ENCODE measurements at regions not wholly inside any gene's neighbourhood (a gene's known extent, or its start where the extent isn't known, plus 50 kb on each side); places are given as distances from the start of the nearest gene placed in this dataset.
A peak's percentile ranks its signal among the peaks of the same experiment; 100 is the strongest.
"Not testable (repeated sequence)": the region's sequence is repeated elsewhere in the genome, so short reads cannot be mapped to it uniquely, and the experiment has no call there.

DNA sequence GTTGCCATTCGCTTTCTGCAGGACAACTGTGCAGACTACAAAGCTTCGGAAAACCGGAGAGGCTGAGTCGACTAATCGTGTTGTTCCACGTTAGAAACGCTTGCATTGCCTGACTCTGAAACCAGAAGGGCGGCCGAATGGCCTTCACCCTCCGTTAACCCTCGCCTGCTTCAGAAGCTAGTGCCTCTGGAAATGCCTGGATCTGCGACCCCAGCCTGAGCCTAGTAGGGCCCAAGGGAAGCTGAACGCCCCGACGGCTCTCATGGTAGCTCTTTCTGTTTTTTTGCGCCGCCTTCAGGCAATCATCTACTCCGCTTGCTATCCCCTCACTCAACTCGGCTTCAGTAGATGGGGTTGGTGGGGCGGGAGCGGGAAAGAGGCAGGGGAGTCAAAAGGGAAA, 117.3 kb downstream of the PPIAL4A start:
- H3F3A ChIP-seq (ENCODE audit: insufficient read depth, low read length); H3K4me3 ChIP-seq (ENCODE audit: low read depth, low read length, poor library complexity, severe bottlenecking); H3K9ac ChIP-seq (ENCODE audit: low read length); H3K27me3 ChIP-seq (ENCODE audit: insufficient read depth, low read length); H3K4me1 ChIP-seq (ENCODE audit: insufficient read depth, low read length, severe bottlenecking); H3K9me2 ChIP-seq (ENCODE audit: low read depth, low read length); H4K20me1 ChIP-seq (ENCODE audit: insufficient read depth, low read length); H3K36me3 ChIP-seq (ENCODE audit: insufficient read depth, low read length); H3K4me2 ChIP-seq (ENCODE audit: low read length); H2AFZ ChIP-seq (ENCODE audit: low read length); H3K79me2 ChIP-seq (ENCODE audit: insufficient read depth, low read length); H3K9me3 ChIP-seq (ENCODE audit: low read length); H3K27ac ChIP-seq (ENCODE audit: low read depth, low read length, poor library complexity, severe bottlenecking): not testable (repeated sequence)

- not testable (repeated sequence) for H3K36me3 ChIP-seq (ENCODE audit: insufficient read depth, low read length); H3K9me3 ChIP-seq (ENCODE audit: low read length); H2AFZ ChIP-seq (ENCODE audit: low read length); H3K4me3 ChIP-seq (ENCODE audit: low read depth, low read length, poor library complexity, severe bottlenecking); H3F3A ChIP-seq (ENCODE audit: insufficient read depth, low read length); H3K27me3 ChIP-seq (ENCODE audit: insufficient read depth, low read length); H3K9me2 ChIP-seq (ENCODE audit: low read depth, low read length); H3K27ac ChIP-seq (ENCODE audit: low read depth, low read length, poor library complexity, severe bottlenecking); H4K20me1 ChIP-seq (ENCODE audit: insufficient read depth, low read length); H3K79me2 ChIP-seq (ENCODE audit: insufficient read depth, low read length); H3K9ac ChIP-seq (ENCODE audit: low read length); H3K4me2 ChIP-seq (ENCODE audit: low read length); H3K4me1 ChIP-seq (ENCODE audit: insufficient read depth, low read length, severe bottlenecking)
Measured at GRCh38 chr1:121007755-121008154, 118.2 kb downstream of the PPIAL4A start.

DNA sequence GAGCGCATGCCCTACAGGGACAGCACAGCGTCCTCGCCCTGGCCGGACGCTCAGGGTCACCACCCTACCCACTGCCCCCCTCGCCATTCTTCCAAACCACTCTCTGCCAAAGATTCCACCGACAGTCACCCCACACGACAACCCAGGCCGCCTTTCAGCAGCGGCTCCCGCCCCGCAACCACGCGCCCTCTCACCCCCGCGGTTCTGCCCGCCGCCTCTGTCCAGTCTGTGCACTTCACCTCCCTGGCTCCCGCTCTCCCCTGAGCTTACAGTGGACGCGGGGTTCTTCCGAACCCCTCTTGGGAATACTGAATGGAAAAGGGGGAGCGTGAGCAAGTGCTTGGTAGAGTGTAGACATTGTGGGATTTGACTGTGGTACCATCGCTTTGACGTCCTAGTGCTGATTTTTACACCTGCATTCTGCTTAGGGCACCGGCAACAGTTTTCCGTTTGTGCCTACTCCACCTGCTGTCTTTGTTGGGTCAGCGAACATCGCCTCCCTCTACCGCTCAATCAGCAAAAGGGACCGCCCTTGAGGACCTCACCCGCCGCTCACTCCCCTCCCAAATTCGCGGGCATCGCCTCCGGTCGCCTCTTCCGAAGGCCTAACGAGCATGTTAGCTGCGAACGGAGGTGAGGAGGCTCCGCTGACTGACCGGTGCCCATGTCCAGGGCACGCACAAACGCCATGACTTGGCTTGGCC, 119.1 kb downstream of the PPIAL4A start:
- H3K4me2 ChIP-seq (ENCODE audit: low read length): peak overlapping the region; percentile 49
- not testable (repeated sequence) for H3F3A ChIP-seq (ENCODE audit: insufficient read depth, low read length); H2AFZ ChIP-seq (ENCODE audit: low read length); H3K9me2 ChIP-seq (ENCODE audit: low read depth, low read length); H3K27me3 ChIP-seq (ENCODE audit: insufficient read depth, low read length); H3K27ac ChIP-seq (ENCODE audit: low read depth, low read length, poor library complexity, severe bottlenecking); H3K9ac ChIP-seq (ENCODE audit: low read length); H3K79me2 ChIP-seq (ENCODE audit: insufficient read depth, low read length); H3K36me3 ChIP-seq (ENCODE audit: insufficient read depth, low read length); H3K9me3 ChIP-seq (ENCODE audit: low read length); H4K20me1 ChIP-seq (ENCODE audit: insufficient read depth, low read length); H3K4me1 ChIP-seq (ENCODE audit: insufficient read depth, low read length, severe bottlenecking)
- H3K4me3 ChIP-seq (ENCODE audit: low read depth, low read length, poor library complexity, severe bottlenecking): peak overlapping the region; percentile 57

DNA sequence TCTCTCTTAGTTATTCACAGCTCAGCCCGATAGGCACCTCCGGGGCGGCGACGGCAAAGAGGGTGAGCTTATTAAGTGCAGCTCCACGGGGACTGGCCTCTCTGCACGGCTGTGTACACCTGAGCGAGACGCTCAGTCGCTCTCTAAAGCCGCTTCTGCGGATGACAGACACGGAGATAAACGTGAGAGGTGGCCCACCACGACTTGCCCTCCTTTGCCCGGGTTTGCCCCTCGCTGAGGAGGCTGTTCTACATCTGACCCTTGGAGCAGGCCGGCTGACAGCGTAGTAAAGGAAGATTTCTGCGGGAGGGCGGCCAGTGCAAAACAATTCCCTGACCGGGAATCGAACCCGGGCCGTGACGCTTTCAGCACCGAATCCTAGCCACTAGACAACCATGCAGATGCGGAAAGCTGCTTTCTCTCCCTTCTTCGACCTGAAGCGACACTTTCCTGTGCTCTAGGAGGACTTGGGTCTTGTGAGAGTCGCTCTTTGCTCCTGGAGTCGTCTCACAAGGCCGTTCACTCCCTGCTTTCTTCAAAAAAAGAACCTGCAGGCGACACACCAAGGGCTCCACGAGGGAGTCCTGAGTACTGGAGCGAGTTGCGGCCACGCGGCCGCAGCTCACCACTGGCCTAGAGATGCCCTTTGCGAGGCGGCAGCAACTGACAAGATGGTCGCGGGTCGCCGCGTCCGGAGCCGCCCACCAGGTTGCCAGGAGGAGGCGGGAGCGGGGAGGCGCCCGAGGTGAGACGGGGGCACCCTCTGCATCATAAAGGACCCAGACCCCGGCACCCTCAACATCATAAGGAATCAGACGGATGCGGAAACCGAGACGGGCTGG, 119.9 kb downstream of the PPIAL4A start:
- H4K20me1 ChIP-seq (ENCODE audit: insufficient read depth, low read length); H3K9me3 ChIP-seq (ENCODE audit: low read length); H3K27me3 ChIP-seq (ENCODE audit: insufficient read depth, low read length); H3K4me1 ChIP-seq (ENCODE audit: insufficient read depth, low read length, severe bottlenecking); H2AFZ ChIP-seq (ENCODE audit: low read length); H3K9ac ChIP-seq (ENCODE audit: low read length); H3K36me3 ChIP-seq (ENCODE audit: insufficient read depth, low read length); H3K79me2 ChIP-seq (ENCODE audit: insufficient read depth, low read length); H3K9me2 ChIP-seq (ENCODE audit: low read depth, low read length); H3K27ac ChIP-seq (ENCODE audit: low read depth, low read length, poor library complexity, severe bottlenecking); H3F3A ChIP-seq (ENCODE audit: insufficient read depth, low read length): not testable (repeated sequence)
- Histone ChIP-seq H3K4me2 (ENCODE audit: low read length) (peak overlapping the region; percentile 49), H3K4me3 (ENCODE audit: low read depth, low read length, poor library complexity, severe bottlenecking) (peak overlapping the region; percentile 57)

- H3K4me2 ChIP-seq (ENCODE audit: low read length); H3K27me3 ChIP-seq (ENCODE audit: insufficient read depth, low read length); H2AFZ ChIP-seq (ENCODE audit: low read length); H3K4me3 ChIP-seq (ENCODE audit: low read depth, low read length, poor library complexity, severe bottlenecking); H4K20me1 ChIP-seq (ENCODE audit: insufficient read depth, low read length); H3F3A ChIP-seq (ENCODE audit: insufficient read depth, low read length); H3K9me2 ChIP-seq (ENCODE audit: low read depth, low read length); H3K36me3 ChIP-seq (ENCODE audit: insufficient read depth, low read length); H3K27ac ChIP-seq (ENCODE audit: low read depth, low read length, poor library complexity, severe bottlenecking); H3K9me3 ChIP-seq (ENCODE audit: low read length); H3K4me1 ChIP-seq (ENCODE audit: insufficient read depth, low read length, severe bottlenecking); H3K9ac ChIP-seq (ENCODE audit: low read length); H3K79me2 ChIP-seq (ENCODE audit: insufficient read depth, low read length): not testable (repeated sequence)
Measured at GRCh38 chr1:121010141-121010540, 120.6 kb downstream of the PPIAL4A start.

DNA sequence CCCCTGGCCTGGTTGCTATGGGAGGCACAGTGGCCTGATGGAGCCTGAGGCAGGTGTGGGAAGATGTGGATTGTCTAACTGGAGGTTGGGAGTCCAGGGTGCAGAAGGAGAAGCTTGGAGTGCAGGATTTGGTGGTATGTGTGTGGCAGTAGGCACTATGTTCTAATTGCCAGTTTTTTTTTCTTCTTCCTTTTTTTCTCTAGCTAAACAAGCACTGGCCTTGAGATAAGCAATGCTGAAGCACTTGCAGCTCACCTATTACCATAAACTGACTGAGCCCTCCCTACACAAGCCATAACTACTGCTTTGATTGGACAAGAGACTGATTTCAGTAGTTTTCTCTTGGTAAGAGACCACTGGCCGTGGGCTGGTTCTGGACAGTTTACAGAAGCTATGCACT, 123.6 kb downstream of the PPIAL4A start:
- H2AFZ ChIP-seq (ENCODE audit: low read length); H3K27me3 ChIP-seq (ENCODE audit: insufficient read depth, low read length); H3K27ac ChIP-seq (ENCODE audit: low read depth, low read length, poor library complexity, severe bottlenecking); H3K4me2 ChIP-seq (ENCODE audit: low read length); H3F3A ChIP-seq (ENCODE audit: insufficient read depth, low read length); H3K79me2 ChIP-seq (ENCODE audit: insufficient read depth, low read length); H4K20me1 ChIP-seq (ENCODE audit: insufficient read depth, low read length); H3K36me3 ChIP-seq (ENCODE audit: insufficient read depth, low read length); H3K9ac ChIP-seq (ENCODE audit: low read length); H3K9me3 ChIP-seq (ENCODE audit: low read length); H3K9me2 ChIP-seq (ENCODE audit: low read depth, low read length); H3K4me3 ChIP-seq (ENCODE audit: low read depth, low read length, poor library complexity, severe bottlenecking); H3K4me1 ChIP-seq (ENCODE audit: insufficient read depth, low read length, severe bottlenecking): not testable (repeated sequence)

- H3K27me3 ChIP-seq (ENCODE audit: insufficient read depth, low read length); H3K4me3 ChIP-seq (ENCODE audit: low read depth, low read length, poor library complexity, severe bottlenecking); H3K4me1 ChIP-seq (ENCODE audit: insufficient read depth, low read length, severe bottlenecking); H3K9me3 ChIP-seq (ENCODE audit: low read length); H3K9ac ChIP-seq (ENCODE audit: low read length); H2AFZ ChIP-seq (ENCODE audit: low read length); H3K9me2 ChIP-seq (ENCODE audit: low read depth, low read length); H3F3A ChIP-seq (ENCODE audit: insufficient read depth, low read length); H4K20me1 ChIP-seq (ENCODE audit: insufficient read depth, low read length); H3K4me2 ChIP-seq (ENCODE audit: low read length); H3K27ac ChIP-seq (ENCODE audit: low read depth, low read length, poor library complexity, severe bottlenecking); H3K36me3 ChIP-seq (ENCODE audit: insufficient read depth, low read length); H3K79me2 ChIP-seq (ENCODE audit: insufficient read depth, low read length): not testable (repeated sequence)
Measured at GRCh38 chr1:121016182-121017028, 126.8 kb downstream of the PPIAL4A start.
